BJ (cell line): ENCODE measurements at regions not wholly inside any gene's neighbourhood (a gene's known extent, or its start where the extent isn't known, plus 50 kb on each side); places are given as distances from the start of the nearest gene placed in this dataset.

Experiments used
- CTCF ChIA-PET: fragments of 350-600 bp; formaldehyde crosslinking; extraction: SDS; loops from one replicate; lab custom pipeline; 2021; ENCODE audit warnings: antibody characterized with exemption, inconsistent platforms; lab: Yijun Ruan, JAX
- POLR2A ChIA-PET: fragments of 300-600 bp; sonication (Branson Sonifier 250); formaldehyde crosslinking; extraction: SDS; loops from one replicate; lab custom pipeline; 2021; ENCODE audit warnings: antibody characterized with exemption; lab: Charles Lee
- DNase-seq: peaks from one replicate; pipeline ENCODE4 v3.0.0-alpha.2; 2011; ENCODE audit warnings: low read depth
- H3K27me3 ChIP-seq: 2 replicates; pipeline ENCODE4 v1.6.0; 2011; ENCODE audit warnings: low read length; ENCODE audit not compliant: control insufficient read depth, insufficient read depth
- H3K36me3 ChIP-seq: 2 replicates; pipeline ENCODE4 v1.5.1; 2011; ENCODE audit warnings: low read length; ENCODE audit not compliant: control insufficient read depth, insufficient read depth
- H3K4me3 ChIP-seq: 2 replicates; pipeline ENCODE4 v1.5.1; 2011; ENCODE audit warnings: low read depth, mild to moderate bottlenecking, control low read depth, low read length
- CTCF ChIP-seq: IDR thresholded peaks from 2 replicates; pipeline ENCODE4 v1.5.1; 2011; ENCODE audit warnings: low read depth, mild to moderate bottlenecking, control low read depth, inconsistent platforms, low read length, moderate library complexity; ENCODE audit not compliant: insufficient read depth

GRCh38 chr6:3577517-3577916 lies 120.7 kb upstream of the SLC22A23 start:
- Histone ChIP-seq H3K4me3 (no peak overlapping the region), H3K27me3 (no peaks in the 10 kb centered on the region; the same call in 1 of the 2 replicates), H3K36me3 (no peaks in the 10 kb centered on the region)
- no peak for DNase-seq
- ChIA-PET CTCF (no interaction called here), POLR2A (no interaction called here)
- no peak for TF ChIP-seq CTCF

GRCh38 chr6:3575701-3576100 lies 118.9 kb upstream of the SLC22A23 start:
- no peak overlapping the region for H3K4me3 ChIP-seq
- DNase-seq = no peak
- no peak for TF ChIP-seq CTCF
- H3K36me3 ChIP-seq = no peaks in the 10 kb centered on the region
- ChIA-PET CTCF (no interaction called here), POLR2A (no interaction called here)
- peaks cover 4% of the 10 kb centered on the region; the same call in 1 of the 2 replicates for H3K27me3 ChIP-seq

- H3K4me3 ChIP-seq = no peak overlapping the region
- POLR2A ChIA-PET = no interaction called here
- peaks cover 4% of the 10 kb centered on the region; the same call in 1 of the 2 replicates for H3K27me3 ChIP-seq
- no peak for DNase-seq
- no peaks in the 10 kb centered on the region for H3K36me3 ChIP-seq
- CTCF ChIA-PET = no interaction called here
- no peak for TF ChIP-seq CTCF
Measured at GRCh38 chr6:3575166-3575565, 118.3 kb upstream of the SLC22A23 start.

- Histone ChIP-seq H3K4me3 (no peak overlapping the region), H3K27me3 (peaks cover 5% of the 10 kb centered on the region; the same call in 1 of the 2 replicates), H3K36me3 (no peaks in the 10 kb centered on the region)
- TF ChIP-seq CTCF = no peak
- ChIA-PET POLR2A (no interaction called here), CTCF (no interaction called here)
- no peak for DNase-seq
Measured at GRCh38 chr6:3573670-3574069, 116.8 kb upstream of the SLC22A23 start.

GRCh38 chr6:3571836-3572235 lies 115.0 kb upstream of the SLC22A23 start:
- Histone ChIP-seq H3K4me3 (no peak overlapping the region), H3K36me3 (no peaks in the 10 kb centered on the region), H3K27me3 (peaks cover 8% of the 10 kb centered on the region)
- CTCF ChIA-PET = no interaction called here
- TF ChIP-seq CTCF = no peak
- POLR2A ChIA-PET = no interaction called here
- DNase-seq = no peak
